ENCODE measurements at regions not wholly inside any gene's neighbourhood (a gene's known extent, or its start where the extent isn't known, plus 50 kb on each side); places are given as distances from the start of the nearest gene placed in this dataset.
"Not testable (repeated sequence)": the region's sequence is repeated elsewhere in the genome, so short reads cannot be mapped to it uniquely, and the experiment has no call there.

DNA sequence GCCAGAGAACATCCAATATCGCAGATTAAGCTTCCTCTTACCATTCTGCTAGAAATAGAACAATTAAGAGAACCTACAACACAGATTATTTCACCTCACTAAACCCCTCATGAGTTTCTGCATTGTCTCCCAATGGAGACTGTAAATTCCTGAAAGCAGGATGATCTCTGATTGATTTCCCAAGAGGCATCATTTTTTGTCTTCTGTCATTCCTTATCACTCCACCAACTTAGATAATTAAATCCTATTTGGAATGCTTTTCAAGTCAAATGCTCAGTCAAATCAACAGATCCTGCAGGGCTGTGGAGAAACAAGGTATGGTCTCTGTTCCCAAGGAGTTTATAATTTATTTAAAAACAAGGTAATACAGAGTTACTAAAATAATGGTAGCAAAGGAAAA, 161.5 kb downstream of the MTERF1 start:
- no peaks in the 10 kb centered on the region for H3K36me3 ChIP-seq (ENCODE audit: insufficient read depth, low read length)
- TF ChIP-seq, protein P1, sequence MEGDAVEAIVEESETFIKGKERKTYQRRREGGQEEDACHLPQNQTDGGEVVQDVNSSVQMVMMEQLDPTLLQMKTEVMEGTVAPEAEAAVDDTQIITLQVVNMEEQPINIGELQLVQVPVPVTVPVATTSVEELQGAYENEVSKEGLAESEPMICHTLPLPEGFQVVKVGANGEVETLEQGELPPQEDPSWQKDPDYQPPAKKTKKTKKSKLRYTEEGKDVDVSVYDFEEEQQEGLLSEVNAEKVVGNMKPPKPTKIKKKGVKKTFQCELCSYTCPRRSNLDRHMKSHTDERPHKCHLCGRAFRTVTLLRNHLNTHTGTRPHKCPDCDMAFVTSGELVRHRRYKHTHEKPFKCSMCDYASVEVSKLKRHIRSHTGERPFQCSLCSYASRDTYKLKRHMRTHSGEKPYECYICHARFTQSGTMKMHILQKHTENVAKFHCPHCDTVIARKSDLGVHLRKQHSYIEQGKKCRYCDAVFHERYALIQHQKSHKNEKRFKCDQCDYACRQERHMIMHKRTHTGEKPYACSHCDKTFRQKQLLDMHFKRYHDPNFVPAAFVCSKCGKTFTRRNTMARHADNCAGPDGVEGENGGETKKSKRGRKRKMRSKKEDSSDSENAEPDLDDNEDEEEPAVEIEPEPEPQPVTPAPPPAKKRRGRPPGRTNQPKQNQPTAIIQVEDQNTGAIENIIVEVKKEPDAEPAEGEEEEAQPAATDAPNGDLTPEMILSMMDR (IDR thresholded peaks at IDR 0.05; ENCODE audit: low read length) = no peak
- no peak for TF ChIP-seq EZH2 (IDR thresholded peaks at IDR 0.05; ENCODE audit: borderline replicate concordance, low read length)
- H4K20me1 ChIP-seq (ENCODE audit: insufficient read depth, low read length) = no peaks in the 10 kb centered on the region
- no peak overlapping the region for H3K27ac ChIP-seq (ENCODE audit: low read depth, low read length, poor library complexity, severe bottlenecking)
- H3K79me2 ChIP-seq (ENCODE audit: insufficient read depth, low read length) = no peaks in the 10 kb centered on the region
- no peaks in the 10 kb centered on the region for H3F3A ChIP-seq (ENCODE audit: insufficient read depth, low read length)
- H3K27me3 ChIP-seq (ENCODE audit: insufficient read depth, low read length) = no peaks in the 10 kb centered on the region
- H3K9ac ChIP-seq (ENCODE audit: low read length) = no peak overlapping the region
- H3K4me3 ChIP-seq (ENCODE audit: low read depth, low read length, poor library complexity, severe bottlenecking) = no peak overlapping the region
- H2AFZ ChIP-seq (ENCODE audit: low read length) = no peak overlapping the region
- H3K4me1 ChIP-seq (ENCODE audit: insufficient read depth, low read length, severe bottlenecking) = no peaks in the 10 kb centered on the region
- H3K9me2 ChIP-seq (ENCODE audit: low read depth, low read length) = no peaks in the 10 kb centered on the region
- no peak overlapping the region for H3K4me2 ChIP-seq (ENCODE audit: low read length)
- no peaks in the 10 kb centered on the region for H3K9me3 ChIP-seq (ENCODE audit: low read length)

DNA sequence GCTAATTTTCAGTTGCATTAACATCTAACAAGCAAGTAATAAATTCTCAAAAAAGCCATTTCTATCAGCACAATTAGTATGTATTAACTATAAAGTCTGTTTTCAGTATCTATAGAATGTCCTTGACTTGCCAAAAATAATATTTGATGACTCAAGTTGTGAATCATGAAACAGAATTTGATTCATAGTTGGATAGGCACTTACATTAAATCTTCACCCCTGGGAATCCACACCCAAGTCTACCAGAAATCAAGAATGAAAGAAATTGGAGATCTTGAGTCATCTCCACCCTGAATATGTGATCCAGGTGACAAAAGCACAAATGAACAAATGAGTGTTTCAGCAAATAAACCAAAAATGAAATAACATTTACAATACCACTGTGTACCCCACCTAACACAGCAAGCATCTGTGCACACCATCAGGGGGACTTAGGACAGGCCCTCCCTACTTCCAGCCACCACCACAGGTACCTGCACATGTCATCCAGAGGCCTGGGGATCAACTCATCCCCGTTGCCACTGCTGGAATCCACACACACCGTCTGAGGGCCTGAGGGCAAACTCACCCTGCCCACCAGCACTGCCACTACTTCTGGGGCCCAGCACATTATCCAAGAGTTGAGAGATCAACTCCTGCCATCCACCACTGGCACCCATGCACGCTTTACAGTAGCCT, 160.1 kb downstream of the MTERF1 start:
- no peaks in the 10 kb centered on the region for H3F3A ChIP-seq (ENCODE audit: insufficient read depth, low read length)
- H3K4me2 ChIP-seq (ENCODE audit: low read length) = no peak overlapping the region
- no peaks in the 10 kb centered on the region for H3K79me2 ChIP-seq (ENCODE audit: insufficient read depth, low read length)
- no peak for TF ChIP-seq EZH2 (IDR thresholded peaks at IDR 0.05; ENCODE audit: borderline replicate concordance, low read length)
- TF ChIP-seq, protein P1 (IDR thresholded peaks at IDR 0.05; ENCODE audit: low read length) = no peak
- H3K4me1 ChIP-seq (ENCODE audit: insufficient read depth, low read length, severe bottlenecking) = no peaks in the 10 kb centered on the region
- H3K9ac ChIP-seq (ENCODE audit: low read length) = no peak overlapping the region
- no peak overlapping the region for H3K27ac ChIP-seq (ENCODE audit: low read depth, low read length, poor library complexity, severe bottlenecking)
- H3K27me3 ChIP-seq (ENCODE audit: insufficient read depth, low read length) = no peaks in the 10 kb centered on the region
- no peak overlapping the region for H3K4me3 ChIP-seq (ENCODE audit: low read depth, low read length, poor library complexity, severe bottlenecking)
- no peaks in the 10 kb centered on the region for H3K9me3 ChIP-seq (ENCODE audit: low read length)
- no peak overlapping the region for H2AFZ ChIP-seq (ENCODE audit: low read length)
- H4K20me1 ChIP-seq (ENCODE audit: insufficient read depth, low read length) = no peaks in the 10 kb centered on the region
- no peaks in the 10 kb centered on the region for H3K9me2 ChIP-seq (ENCODE audit: low read depth, low read length)
- no peaks in the 10 kb centered on the region for H3K36me3 ChIP-seq (ENCODE audit: insufficient read depth, low read length)

DNA sequence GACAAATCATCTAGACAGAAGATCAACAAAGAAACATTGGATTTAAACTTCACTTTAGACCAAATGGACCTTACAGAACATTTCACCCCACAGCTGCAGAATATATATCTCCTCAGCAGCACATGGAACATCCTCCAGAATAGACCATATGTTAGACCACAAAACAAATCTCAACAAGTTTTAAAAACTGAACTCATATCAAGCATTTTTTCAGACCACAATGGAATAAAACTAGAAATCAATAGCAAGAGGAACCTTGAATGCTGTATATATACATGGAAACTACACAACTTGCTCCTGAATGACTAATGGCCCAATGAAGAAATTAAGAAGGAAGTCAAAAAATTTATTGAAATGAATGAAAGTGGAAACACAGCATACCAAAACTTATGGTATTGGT, 157.7 kb downstream of the MTERF1 start:
- H4K20me1 ChIP-seq (ENCODE audit: insufficient read depth, low read length) = no peaks in the 10 kb centered on the region
- no peak overlapping the region for H3K27ac ChIP-seq (ENCODE audit: low read depth, low read length, poor library complexity, severe bottlenecking)
- no peaks in the 10 kb centered on the region for H3K27me3 ChIP-seq (ENCODE audit: insufficient read depth, low read length)
- H3K9me2 ChIP-seq (ENCODE audit: low read depth, low read length) = no peaks in the 10 kb centered on the region
- H3F3A ChIP-seq (ENCODE audit: insufficient read depth, low read length) = no peaks in the 10 kb centered on the region
- no peak overlapping the region for H2AFZ ChIP-seq (ENCODE audit: low read length)
- H3K79me2 ChIP-seq (ENCODE audit: insufficient read depth, low read length) = no peaks in the 10 kb centered on the region
- H3K4me1 ChIP-seq (ENCODE audit: insufficient read depth, low read length, severe bottlenecking) = no peaks in the 10 kb centered on the region
- H3K9ac ChIP-seq (ENCODE audit: low read length) = no peak overlapping the region
- H3K4me2 ChIP-seq (ENCODE audit: low read length) = no peak overlapping the region
- no peaks in the 10 kb centered on the region for H3K36me3 ChIP-seq (ENCODE audit: insufficient read depth, low read length)
- H3K4me3 ChIP-seq (ENCODE audit: low read depth, low read length, poor library complexity, severe bottlenecking) = no peak overlapping the region
- TF ChIP-seq EZH2 (IDR thresholded peaks at IDR 0.05; ENCODE audit: borderline replicate concordance, low read length) = no peak
- TF ChIP-seq, protein P1 (IDR thresholded peaks at IDR 0.05; ENCODE audit: low read length) = no peak
- H3K9me3 ChIP-seq (ENCODE audit: low read length) = no peaks in the 10 kb centered on the region

DNA sequence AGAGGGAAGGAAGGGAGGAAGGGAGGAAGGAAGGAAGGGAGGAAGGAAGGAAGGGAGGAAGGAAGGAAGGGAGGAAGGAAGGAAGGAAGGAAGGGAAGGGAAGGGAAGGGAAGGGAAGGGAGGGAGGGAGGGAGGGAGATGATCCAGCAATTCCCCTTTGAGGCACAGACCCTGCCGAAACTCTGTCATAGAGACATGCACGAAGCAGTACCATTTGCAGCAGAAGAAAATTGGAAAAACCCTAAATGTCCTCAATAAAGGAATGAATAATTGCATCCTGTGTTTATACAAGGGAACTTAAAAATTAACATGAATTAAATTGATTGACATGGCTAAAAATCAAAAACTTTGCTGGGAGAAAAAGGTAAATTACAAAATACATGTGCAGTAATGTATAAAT, 151.5 kb downstream of the MTERF1 start:
- H3K4me2 ChIP-seq (ENCODE audit: low read length); H3K9ac ChIP-seq (ENCODE audit: low read length); H3F3A ChIP-seq (ENCODE audit: insufficient read depth, low read length); H3K27me3 ChIP-seq (ENCODE audit: insufficient read depth, low read length); H3K36me3 ChIP-seq (ENCODE audit: insufficient read depth, low read length); H3K27ac ChIP-seq (ENCODE audit: low read depth, low read length, poor library complexity, severe bottlenecking); H3K9me3 ChIP-seq (ENCODE audit: low read length); H2AFZ ChIP-seq (ENCODE audit: low read length); H3K4me1 ChIP-seq (ENCODE audit: insufficient read depth, low read length, severe bottlenecking); H3K9me2 ChIP-seq (ENCODE audit: low read depth, low read length); H3K4me3 ChIP-seq (ENCODE audit: low read depth, low read length, poor library complexity, severe bottlenecking); H3K79me2 ChIP-seq (ENCODE audit: insufficient read depth, low read length); H4K20me1 ChIP-seq (ENCODE audit: insufficient read depth, low read length): not testable (repeated sequence)

Measured in OCI-LY1 (cell line).